Vagina (tissue), 2 donors: ENCODE measurements at regions not wholly inside any gene's neighbourhood (a gene's known extent, or its start where the extent isn't known, plus 50 kb on each side); places are given as distances from the start of the nearest gene placed in this dataset.

Experiments used
- DNase-seq, 2 donors: peaks; one replicate each; pipeline ENCODE4 v3.0.0-alpha.2; 2017; ENCODE audit errors: extremely low spot score in 2 of 2
- H3K27ac ChIP-seq: fragments of 200-600 bp; sonication (generic); one replicate; pipeline ENCODE4 v1.5.1; 2019
- H3K27me3 ChIP-seq: fragments of 200-600 bp; sonication (generic); one replicate; pipeline ENCODE4 v1.5.1; 2019
- H3K36me3 ChIP-seq, 2 donors: fragments of 200-600 bp; sonication (generic); one replicate each; pipeline ENCODE4 v1.5.1; 2017 to 2019
- H3K4me1 ChIP-seq: fragments of 200-600 bp; sonication (generic); one replicate; pipeline ENCODE4 v1.5.1; 2019
- H3K4me3 ChIP-seq, 2 donors: fragments of 200-600 bp; sonication (generic); 1 replicate in 1 of 2; 2 replicates in 1 of 2; pipeline ENCODE4 v1.5.1; 2016 to 2019
- H3K9me3 ChIP-seq: fragments of 200-600 bp; sonication (generic); one replicate; pipeline ENCODE4 v1.5.1; 2019
- POLR2A ChIP-seq, 2 donors: fragments of 450-650 bp; IDR thresholded peaks; one replicate each; pipeline ENCODE4 v1.6.1; 2017; ENCODE audit warnings: antibody characterized with exemption in 2 of 2, mild to moderate bottlenecking in 2 of 2, moderate library complexity in 2 of 2
- POLR2AphosphoS5 ChIP-seq, 2 donors: sonication (generic); formaldehyde crosslinking; IDR thresholded peaks; one replicate each; pipeline ENCODE4 v1.9.0; 2017; ENCODE audit warnings: antibody characterized with exemption in 2 of 2, mild to moderate bottlenecking in 2 of 2, low read depth in 1 of 2; ENCODE audit not compliant: insufficient read depth in 1 of 2
- intact Hi-C: fragments of 100-400 bp; cut with DNase I; formaldehyde crosslinking; loops from one replicate; pipeline ENCODE4 v1.15.1; 2023
- TF ChIP-seq, protein P1 (sequence below), 3 experiments: fragments of 450-650 bp in 2 of 3; fragments of 200-600 bp in 1 of 3; sonication (generic) in 1 of 3; IDR thresholded peaks; one replicate each; pipeline ENCODE4 v1.5.1; 2017 to 2019; ENCODE audit warnings: antibody characterized with exemption in 3 of 3, mild to moderate bottlenecking in 2 of 3, moderate library complexity in 2 of 3

DNA sequence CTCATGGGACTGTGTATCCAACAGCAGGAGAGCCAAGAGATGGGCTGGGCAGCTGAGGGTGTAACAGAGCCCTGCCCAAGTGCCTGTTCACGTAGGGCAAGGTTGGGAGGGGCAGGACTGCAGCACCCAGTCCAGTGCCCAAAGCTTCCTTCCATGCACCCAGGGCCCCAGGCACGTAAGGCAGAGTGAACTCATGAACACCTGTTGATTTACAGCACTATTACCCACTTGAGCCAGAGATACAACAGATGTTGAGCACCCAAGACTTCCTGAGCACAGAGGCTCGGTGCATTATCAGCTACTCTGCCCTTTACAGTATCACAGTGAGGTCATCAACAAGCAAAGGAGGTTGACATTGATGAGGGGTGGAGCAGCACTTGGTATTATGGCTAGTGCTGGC is 50.2 kb upstream of the FHL2 start:
- H3K27ac ChIP-seq: no peak overlapping the region
- intact Hi-C loops: no loop called here
- H3K27me3 ChIP-seq: no peaks in the 10 kb centered on the region
- no peak overlapping the region for H3K4me3 ChIP-seq
- H3K36me3 ChIP-seq: no peaks in the 10 kb centered on the region
- H3K4me1 ChIP-seq: no peaks in the 10 kb centered on the region
- no peak for DNase-seq
- H3K9me3 ChIP-seq: no peaks in the 10 kb centered on the region
- TF ChIP-seq POLR2A (IDR thresholded peaks at IDR 0.05) (no peak), POLR2AphosphoS5 (IDR thresholded peaks at IDR 0.05; ENCODE audit: insufficient read depth in 1 of 2, low read depth in 1 of 2) (no peak)
- TF ChIP-seq, protein P1, sequence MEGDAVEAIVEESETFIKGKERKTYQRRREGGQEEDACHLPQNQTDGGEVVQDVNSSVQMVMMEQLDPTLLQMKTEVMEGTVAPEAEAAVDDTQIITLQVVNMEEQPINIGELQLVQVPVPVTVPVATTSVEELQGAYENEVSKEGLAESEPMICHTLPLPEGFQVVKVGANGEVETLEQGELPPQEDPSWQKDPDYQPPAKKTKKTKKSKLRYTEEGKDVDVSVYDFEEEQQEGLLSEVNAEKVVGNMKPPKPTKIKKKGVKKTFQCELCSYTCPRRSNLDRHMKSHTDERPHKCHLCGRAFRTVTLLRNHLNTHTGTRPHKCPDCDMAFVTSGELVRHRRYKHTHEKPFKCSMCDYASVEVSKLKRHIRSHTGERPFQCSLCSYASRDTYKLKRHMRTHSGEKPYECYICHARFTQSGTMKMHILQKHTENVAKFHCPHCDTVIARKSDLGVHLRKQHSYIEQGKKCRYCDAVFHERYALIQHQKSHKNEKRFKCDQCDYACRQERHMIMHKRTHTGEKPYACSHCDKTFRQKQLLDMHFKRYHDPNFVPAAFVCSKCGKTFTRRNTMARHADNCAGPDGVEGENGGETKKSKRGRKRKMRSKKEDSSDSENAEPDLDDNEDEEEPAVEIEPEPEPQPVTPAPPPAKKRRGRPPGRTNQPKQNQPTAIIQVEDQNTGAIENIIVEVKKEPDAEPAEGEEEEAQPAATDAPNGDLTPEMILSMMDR (IDR thresholded peaks at IDR 0.05): no peak
